ENCODE measurements at regions not wholly inside any gene's neighbourhood (a gene's known extent, or its start where the extent isn't known, plus 50 kb on each side); places are given as distances from the start of the nearest gene placed in this dataset.

- no peak for DNase-seq
Measured at GRCh38 chr2:226680719-226681118, 118.9 kb downstream of the IRS1 start.

GRCh38 chr2:226679389-226680065 is 120.1 kb downstream of the IRS1 start:
- no peak for DNase-seq

- DNase-seq: no peak
Measured at GRCh38 chr2:226678422-226678821, 121.2 kb downstream of the IRS1 start.

GRCh38 chr2:226677080-226677479 is 122.5 kb downstream of the IRS1 start:
- no peak for DNase-seq

- no peak for DNase-seq
Measured at GRCh38 chr2:226676618-226677017, 123.0 kb downstream of the IRS1 start.

- DNase-seq: no peak
Measured at GRCh38 chr2:226674123-226674522, 125.5 kb downstream of the IRS1 start.

GRCh38 chr2:226673314-226673723 is 126.3 kb downstream of the IRS1 start:
- no peak for DNase-seq

- DNase-seq: no peak
Measured at GRCh38 chr2:226671141-226671676, 128.4 kb downstream of the IRS1 start.

GRCh38 chr2:226669905-226670304 is 129.7 kb downstream of the IRS1 start:
- DNase-seq: no peak

GRCh38 chr2:226669249-226669648 is 130.4 kb downstream of the IRS1 start:
- DNase-seq: no peak

GRCh38 chr2:226667736-226668135 is 131.9 kb downstream of the IRS1 start:
- no peak for DNase-seq

- no peak for DNase-seq
Measured at GRCh38 chr2:226665306-226665831, 134.3 kb downstream of the IRS1 start.

GRCh38 chr2:226664661-226665060 is 135.0 kb downstream of the IRS1 start:
- DNase-seq: no peak

GRCh38 chr2:226664140-226664539 is 135.5 kb downstream of the IRS1 start:
- no peak for DNase-seq

- no peak for DNase-seq
Measured at GRCh38 chr2:226661789-226662545, 137.7 kb downstream of the IRS1 start.

- DNase-seq: no peak
Measured at GRCh38 chr2:226660526-226660925, 139.1 kb downstream of the IRS1 start.

GRCh38 chr2:226660124-226660523 is 139.5 kb downstream of the IRS1 start:
- DNase-seq: no peak

GRCh38 chr2:226659410-226659809 is 140.2 kb downstream of the IRS1 start:
- DNase-seq: no peak

GRCh38 chr2:226658555-226658954 is 141.1 kb downstream of the IRS1 start:
- DNase-seq: no peak

GRCh38 chr2:226657340-226658053 is 142.1 kb downstream of the IRS1 start:
- DNase-seq: no peak

- no peak for DNase-seq
Measured at GRCh38 chr2:226656367-226656766, 143.3 kb downstream of the IRS1 start.

- DNase-seq: no peak
Measured at GRCh38 chr2:226655871-226656270, 143.7 kb downstream of the IRS1 start.

All from DMS79 (cell line).